Fibroblast of lung (primary cell): ENCODE measurements at regions not wholly inside any gene's neighbourhood (a gene's known extent, or its start where the extent isn't known, plus 50 kb on each side); places are given as distances from the start of the nearest gene placed in this dataset.
"Not testable (repeated sequence)": the region's sequence is repeated elsewhere in the genome, so short reads cannot be mapped to it uniquely, and the experiment has no call there.

Source experiments
- DNase-seq, 2 donors: peaks; one replicate each; pipeline versions ENCODE4 v3.0.0 to v3.0.0-alpha.2; 2010; ENCODE audit warnings: low read depth in 2 of 2
- H2AFZ ChIP-seq: 2 replicates; pipeline ENCODE4 v1.5.1; 2012; ENCODE audit warnings: low read length, control low read depth, inconsistent platforms
- H3K27ac ChIP-seq: 2 replicates; pipeline ENCODE4 v1.5.1; 2011; ENCODE audit warnings: low read length, control low read depth; ENCODE audit not compliant: insufficient read depth
- H3K27me3 ChIP-seq: 2 replicates; pipeline ENCODE4 v1.5.1; 2011; ENCODE audit warnings: mild to moderate bottlenecking, low read length; ENCODE audit not compliant: control insufficient read depth, insufficient read depth
- H3K36me3 ChIP-seq: 2 replicates; pipeline ENCODE4 v1.5.1; 2011; ENCODE audit warnings: low read length; ENCODE audit not compliant: control insufficient read depth, insufficient read depth
- H3K4me1 ChIP-seq: 2 replicates; pipeline ENCODE4 v1.5.1; 2011; ENCODE audit warnings: low read length; ENCODE audit not compliant: control insufficient read depth, insufficient read depth; ENCODE audit errors: extremely low read depth
- H3K4me2 ChIP-seq: 2 replicates; pipeline ENCODE4 v1.5.1; 2011; ENCODE audit warnings: low read length, control low read depth; ENCODE audit not compliant: insufficient read depth; ENCODE audit errors: extremely low read depth
- H3K4me3 ChIP-seq, 4 experiments: fragments of 200-600 bp in 1 of 4; sonication (generic) in 1 of 4; replicated peaks in 1 of 4; 2 replicates each; pipeline ENCODE4 v1.5.1; 2011 to 2016; ENCODE audit warnings: low read length in 4 of 4, low read depth in 3 of 4, mild to moderate bottlenecking in 3 of 4, control low read depth in 2 of 4, inconsistent platforms in 1 of 4, mixed read lengths in 1 of 4; ENCODE audit not compliant: insufficient read depth in 1 of 4; ENCODE audit errors: control extremely low read depth in 1 of 4
- H3K79me2 ChIP-seq: 2 replicates; pipeline ENCODE4 v1.5.1; 2012; ENCODE audit warnings: mild to moderate bottlenecking, low read length, inconsistent platforms; ENCODE audit not compliant: control insufficient read depth, insufficient read depth
- H3K9ac ChIP-seq: 2 replicates; pipeline ENCODE4 v1.5.1; 2011; ENCODE audit warnings: mild to moderate bottlenecking, low read length, control low read depth; ENCODE audit not compliant: insufficient read depth
- H3K9me3 ChIP-seq: 2 replicates; pipeline ENCODE4 v1.5.1; 2012; ENCODE audit warnings: low read depth, low read length; ENCODE audit not compliant: control insufficient read depth, insufficient read depth
- H4K20me1 ChIP-seq: 2 replicates; pipeline ENCODE4 v1.5.1; 2011; ENCODE audit warnings: low read length; ENCODE audit not compliant: control insufficient read depth, insufficient read depth; ENCODE audit errors: extremely low read depth
- CTCF ChIP-seq, 2 donors: IDR thresholded peaks in 1 of 2; conservative IDR thresholded peaks in 1 of 2; 1 replicate in 1 of 2; 2 replicates in 1 of 2; pipeline ENCODE4 v1.5.1; 2011 to 2012; ENCODE audit warnings: low read length in 2 of 2, control low read depth in 1 of 2, inconsistent platforms in 1 of 2, low read depth in 1 of 2, mild to moderate bottlenecking in 1 of 2
- EZH2 ChIP-seq: IDR thresholded peaks from 2 replicates; pipeline ENCODE4 v1.5.1; 2012; ENCODE audit warnings: low read length, control low read depth, mild to moderate bottlenecking; ENCODE audit errors: missing control alignments

GRCh38 chr7:55313671-55314070 lies 51.5 kb upstream of the LANCL2 start:
- H3K36me3 ChIP-seq, H3K4me2 ChIP-seq, H4K20me1 ChIP-seq, H3K4me3 ChIP-seq, DNase-seq, H3K27ac ChIP-seq, H2AFZ ChIP-seq, H3K79me2 ChIP-seq, H3K4me1 ChIP-seq, H3K27me3 ChIP-seq, H3K9ac ChIP-seq, H3K9me3 ChIP-seq: not testable (repeated sequence)

DNA sequence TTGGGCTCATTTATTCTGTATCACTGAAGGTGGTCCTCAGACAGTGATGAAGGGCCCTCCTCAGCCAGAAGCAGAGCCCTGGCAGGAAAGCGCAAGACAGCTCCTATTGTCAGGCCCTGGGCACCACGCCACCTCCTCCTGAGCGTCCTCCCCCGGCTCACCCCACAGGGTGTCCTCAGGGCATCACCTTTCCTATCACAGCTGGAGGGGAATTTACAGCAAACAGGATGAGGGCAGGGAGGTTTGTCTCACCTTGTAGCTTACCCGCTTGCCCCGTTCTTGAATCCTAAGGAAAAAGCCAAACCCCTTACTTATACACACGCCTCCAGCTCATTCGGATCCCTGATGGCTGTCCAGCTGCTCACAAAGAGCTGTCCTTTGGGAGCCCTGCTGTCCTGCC lies 50.2 kb upstream of the LANCL2 start:
- Histone ChIP-seq H3K9me3 (no peaks in the 10 kb centered on the region), H3K4me1 (no peaks in the 10 kb centered on the region), H3K4me3 (no peak overlapping the region), H3K36me3 (no peaks in the 10 kb centered on the region), H3K9ac (no peak overlapping the region), H3K4me2 (no peak overlapping the region), H3K79me2 (no peaks in the 10 kb centered on the region), H4K20me1 (no peaks in the 10 kb centered on the region), H3K27me3 (peaks cover 4% of the 10 kb centered on the region), H2AFZ (no peak overlapping the region), H3K27ac (no peak overlapping the region)
- no peak for TF ChIP-seq CTCF (conservative IDR thresholded peaks at IDR 0.05 in 1 of 2, IDR thresholded peaks at IDR 0.05 in 1 of 2; ENCODE audit: low read depth in 1 of 2, low read length in 2 of 2)
- no peak for TF ChIP-seq EZH2
- no peak for DNase-seq
